Dedifferentiated amniotic fluid mesenchymal stem cell (primary cell): ENCODE measurements at regions not wholly inside any gene's neighbourhood (a gene's known extent, or its start where the extent isn't known, plus 50 kb on each side); places are given as distances from the start of the nearest gene placed in this dataset.

Experiments
- DNase-seq: peaks from one replicate; pipeline ENCODE4 v3.0.0-alpha.2; 2016; ENCODE audit errors: extremely low spot score

DNA sequence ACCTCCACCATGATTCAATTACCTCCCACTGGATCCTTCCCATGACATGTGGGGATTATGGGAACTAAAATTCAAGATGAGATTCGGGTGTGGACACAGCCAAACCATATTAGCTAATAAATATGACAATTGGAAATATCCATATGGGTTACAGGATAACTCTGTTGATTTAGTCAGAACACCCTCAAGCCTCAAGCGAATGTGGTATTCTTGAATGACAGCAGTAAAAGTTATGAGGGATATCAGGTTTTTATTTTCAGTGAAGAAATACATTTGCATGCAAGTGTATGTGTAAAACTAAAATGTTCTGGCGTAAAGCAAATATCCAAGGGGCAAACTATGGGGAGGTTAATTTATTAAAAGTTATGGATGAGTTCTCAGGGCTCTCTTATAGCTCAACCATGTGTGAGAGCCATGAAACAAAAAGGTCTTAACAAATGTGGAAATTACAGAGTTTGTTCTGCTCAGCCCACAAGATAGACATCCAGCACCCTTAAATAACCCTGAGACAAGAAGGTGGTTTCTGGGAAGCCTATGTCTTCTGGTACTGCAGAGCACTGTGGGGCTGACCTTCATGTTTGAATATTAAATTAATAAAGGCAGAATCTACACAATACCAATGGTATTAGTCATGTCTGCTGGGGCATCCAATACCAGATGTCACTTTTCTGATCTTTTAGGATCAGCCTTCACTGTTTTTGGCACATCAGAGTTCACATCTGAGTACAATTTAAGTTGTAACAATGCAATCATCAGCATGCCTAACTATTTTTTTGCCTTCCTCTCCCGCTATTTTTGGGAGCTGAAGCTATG, 370.5 kb upstream of the RSPO3 start:
- peak; percentile 39 for DNase-seq

DNA sequence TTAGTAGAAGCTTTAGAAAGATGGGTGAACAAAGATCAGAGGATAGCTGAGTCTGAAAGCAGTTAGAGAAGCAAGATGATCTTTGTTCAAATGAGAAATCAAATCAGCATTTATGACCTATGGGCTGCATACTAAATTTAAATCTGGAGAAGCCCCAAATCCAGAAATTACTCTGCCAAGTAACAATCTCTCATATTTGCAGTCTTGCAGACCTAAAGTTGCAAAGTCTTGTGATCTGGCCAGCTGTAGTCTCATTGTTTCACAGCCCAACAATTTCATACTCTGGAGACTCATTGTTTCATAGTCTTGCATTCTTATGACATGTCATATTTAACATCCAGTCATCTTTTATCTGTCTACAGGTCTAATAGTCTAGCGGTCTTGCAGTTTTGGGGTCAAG, 364.9 kb upstream of the RSPO3 start:
- no peak for DNase-seq

DNA sequence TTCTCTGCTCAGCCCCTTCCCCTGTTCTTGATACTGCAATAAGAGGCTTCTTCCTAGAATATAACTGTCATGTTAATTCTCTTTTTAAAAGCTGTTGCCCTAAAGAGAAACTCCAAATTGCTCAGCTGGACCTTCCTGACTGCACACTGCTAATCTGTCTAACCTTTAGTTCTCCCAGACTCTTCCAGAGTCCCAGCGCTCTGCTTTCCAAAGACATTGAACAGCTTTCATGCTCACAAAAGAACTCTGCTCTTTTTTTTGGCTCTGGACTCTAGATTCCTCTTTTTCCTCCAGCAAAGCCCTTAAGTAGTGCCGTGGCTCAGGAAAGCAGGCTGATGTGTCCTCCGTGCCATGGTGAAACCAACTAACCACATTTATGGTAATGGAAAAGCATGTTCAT, 356.6 kb upstream of the RSPO3 start:
- no peak for DNase-seq

DNA sequence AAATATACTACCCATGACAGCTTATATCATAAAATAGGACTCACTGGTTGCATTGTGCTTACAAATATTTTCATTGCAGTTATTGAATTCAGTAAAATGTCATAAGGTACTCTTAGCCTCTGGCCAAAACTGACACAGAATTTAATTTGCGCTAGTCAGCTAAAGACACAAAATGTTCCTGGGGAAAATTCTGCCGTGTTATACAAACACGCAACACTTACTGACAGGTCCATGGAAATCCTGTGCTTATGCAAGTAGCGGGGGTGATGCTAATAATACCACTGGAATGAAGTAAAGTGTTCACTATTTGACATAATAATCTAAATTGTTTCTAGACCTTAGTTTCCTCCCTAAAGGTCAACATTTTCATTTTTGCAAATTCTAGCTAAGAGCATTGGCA, 354.4 kb upstream of the RSPO3 start:
- no peak for DNase-seq

DNA sequence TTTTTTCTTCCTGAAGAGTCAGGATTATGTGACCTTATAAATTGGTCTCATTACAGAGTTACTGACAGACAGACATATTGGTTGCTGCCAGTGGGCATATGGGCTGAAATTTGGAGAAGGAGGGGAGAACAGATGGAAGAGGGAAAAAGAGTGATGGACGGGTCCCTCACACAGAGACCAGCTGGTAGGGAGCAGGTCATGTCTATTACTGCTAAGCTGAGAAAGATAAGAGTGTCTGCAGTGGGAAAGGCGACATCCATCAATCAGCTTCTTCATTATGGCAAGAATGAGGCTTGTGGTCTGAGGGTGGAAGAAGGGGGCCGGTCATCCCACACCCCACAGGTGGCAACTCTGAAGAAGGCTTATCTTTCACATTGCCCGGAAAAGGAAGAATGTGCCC, 353.8 kb upstream of the RSPO3 start:
- no peak for DNase-seq

DNA sequence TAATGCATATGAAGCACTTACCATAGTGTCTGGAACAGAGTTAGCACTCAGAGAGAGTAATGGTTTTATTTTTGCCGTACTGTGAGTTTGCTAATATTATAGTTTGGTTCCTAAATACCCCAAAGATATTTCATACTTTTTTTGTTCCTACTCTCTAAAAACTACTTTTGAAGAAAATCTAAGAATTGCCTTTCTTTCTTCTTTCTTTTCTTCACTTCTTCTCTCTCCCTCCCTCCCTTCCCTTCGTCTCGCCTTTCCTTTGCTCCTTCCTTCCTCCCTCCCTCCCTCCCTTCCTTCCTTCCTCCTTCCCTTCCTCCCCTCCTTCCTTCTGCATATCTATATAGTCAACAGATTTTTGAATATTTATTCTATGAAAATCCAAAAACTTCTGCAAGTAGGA, 351.7 kb upstream of the RSPO3 start:
- no peak for DNase-seq

DNA sequence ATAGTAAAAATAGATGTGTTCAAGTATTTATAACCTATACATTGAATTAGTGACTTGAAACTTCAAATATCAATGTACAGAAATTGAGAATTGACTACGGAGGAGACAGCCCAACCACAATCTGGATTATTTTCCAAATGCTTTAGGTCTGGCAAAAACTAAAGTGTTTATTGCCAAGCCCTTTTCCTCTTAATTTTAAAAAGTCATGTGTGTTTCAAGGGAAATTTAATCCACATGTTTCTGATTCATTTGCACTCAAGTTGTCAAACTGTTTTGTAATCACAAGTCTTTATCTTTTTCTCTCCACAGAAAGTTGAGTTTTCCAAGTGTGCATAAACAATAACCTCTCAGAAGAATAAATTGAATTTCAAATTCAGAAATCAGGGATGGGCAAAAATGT, 350.8 kb upstream of the RSPO3 start:
- DNase-seq: no peak

DNA sequence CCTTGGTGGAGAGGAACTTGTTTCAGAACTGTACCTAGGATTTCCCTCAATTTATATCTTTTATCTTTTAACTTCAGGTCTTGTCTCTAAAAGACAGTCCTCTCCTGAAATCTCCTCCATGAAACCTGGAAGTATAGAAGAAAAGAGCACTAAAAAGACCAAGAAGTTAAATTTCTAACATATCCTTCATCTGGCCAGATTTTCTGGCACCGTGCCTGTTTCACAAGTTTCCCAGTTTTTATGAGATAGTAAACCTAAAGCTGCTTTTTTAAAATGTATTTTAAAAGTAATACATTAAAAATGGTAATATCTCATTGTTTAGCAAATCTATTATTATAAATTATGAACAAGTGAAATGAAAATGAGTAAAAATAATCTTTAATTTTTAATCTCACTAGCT, 348.3 kb upstream of the RSPO3 start:
- no peak for DNase-seq

DNA sequence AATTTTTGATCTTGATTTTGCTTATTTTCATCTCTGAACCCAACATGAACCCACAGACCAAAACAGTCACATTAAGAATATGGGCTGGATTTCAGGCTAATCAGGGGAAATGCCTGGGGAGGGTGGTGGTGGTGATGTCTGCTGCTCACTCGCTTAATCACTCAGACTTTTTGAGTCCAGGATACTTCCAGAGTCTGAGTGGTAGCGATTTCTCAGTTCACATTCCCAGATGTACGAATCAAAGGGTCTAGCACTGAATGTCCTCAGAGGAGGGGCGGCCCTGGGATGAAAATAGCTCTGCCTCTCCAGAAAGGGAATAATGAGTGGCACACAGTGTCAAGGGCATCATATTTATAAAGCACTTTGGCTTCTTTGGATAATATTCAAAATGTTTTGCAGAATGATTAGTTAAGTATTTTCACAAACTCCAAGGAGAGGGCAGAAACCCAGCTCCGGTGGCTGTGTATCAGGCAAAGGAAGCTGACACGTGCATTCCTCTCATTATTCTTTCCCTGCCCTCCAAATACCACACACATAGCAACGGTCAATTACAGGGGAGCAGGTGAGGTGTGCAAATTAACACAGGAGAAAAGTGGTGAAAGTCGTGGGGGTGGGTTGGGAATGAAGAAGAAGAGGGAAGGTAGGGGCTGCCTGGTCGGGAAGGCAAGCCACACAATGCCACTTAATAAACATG, 345.2 kb upstream of the RSPO3 start:
- DNase-seq: no peak

DNA sequence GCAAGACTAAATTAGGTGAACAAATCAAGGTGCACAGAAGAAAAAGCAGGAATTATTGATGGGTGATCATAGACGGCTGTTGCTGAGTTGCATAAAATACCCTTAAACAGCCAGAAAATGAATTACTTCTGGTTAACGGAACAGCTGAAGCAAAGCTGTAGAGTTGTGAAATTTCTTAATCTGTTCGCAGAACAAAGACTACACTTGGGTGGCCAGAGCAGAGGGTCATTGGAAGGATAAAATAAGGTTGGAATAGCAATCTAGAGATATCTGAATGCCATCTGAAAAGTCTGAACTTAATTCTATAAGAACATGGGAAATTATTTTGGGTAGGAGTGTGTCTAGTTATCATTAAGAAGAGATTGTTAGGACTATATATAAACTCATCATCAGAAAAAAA, 339.1 kb upstream of the RSPO3 start:
- DNase-seq: no peak

DNA sequence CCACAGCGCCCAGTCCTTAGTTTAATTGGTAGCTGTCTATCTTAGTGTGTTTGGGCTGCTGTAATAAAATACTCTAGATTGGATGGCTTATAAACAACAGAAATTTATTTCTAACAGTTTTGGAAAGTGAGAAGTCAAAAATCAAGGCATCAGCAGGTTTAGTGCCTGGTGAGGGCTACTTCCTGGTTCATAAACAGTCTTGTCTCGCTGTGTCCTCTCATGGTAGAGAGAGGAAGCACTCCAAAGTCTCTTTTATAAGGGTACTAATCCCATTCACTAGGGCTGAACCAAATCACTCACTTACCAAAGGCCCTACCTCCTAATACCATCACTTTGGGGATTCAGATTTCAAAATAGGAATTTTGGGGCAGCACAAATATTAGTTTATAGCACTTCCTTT, 336.9 kb upstream of the RSPO3 start:
- no peak for DNase-seq

DNA sequence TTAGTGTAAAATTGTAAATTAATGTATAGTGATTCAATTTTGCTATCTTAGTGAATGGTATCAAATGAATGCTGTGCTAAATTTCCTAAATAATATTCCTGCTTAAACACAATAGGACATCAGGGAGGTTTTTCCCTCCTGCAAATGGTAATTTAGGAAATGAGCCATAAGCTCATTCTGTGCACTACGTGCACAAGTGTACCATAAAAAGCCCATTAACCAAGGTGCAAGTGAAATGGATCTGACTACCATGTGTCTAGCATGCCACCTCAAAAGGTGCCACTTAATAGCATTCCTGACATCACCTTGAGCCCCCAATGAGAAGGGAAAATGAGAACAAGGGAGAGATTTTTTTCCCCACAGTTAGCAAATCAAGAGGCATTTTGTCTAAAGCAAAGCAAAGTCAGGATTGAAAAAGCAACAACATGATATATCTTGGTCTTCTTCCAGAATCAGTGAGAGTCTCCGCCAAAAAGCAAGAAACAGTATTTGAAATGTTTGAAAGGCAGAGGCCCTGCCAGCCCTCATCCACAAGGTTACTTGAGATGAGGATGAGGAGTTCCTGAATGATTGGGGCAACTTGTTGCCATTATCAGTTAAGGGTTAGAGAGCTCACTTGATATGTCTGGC, 334.2 kb upstream of the RSPO3 start:
- no peak for DNase-seq

DNA sequence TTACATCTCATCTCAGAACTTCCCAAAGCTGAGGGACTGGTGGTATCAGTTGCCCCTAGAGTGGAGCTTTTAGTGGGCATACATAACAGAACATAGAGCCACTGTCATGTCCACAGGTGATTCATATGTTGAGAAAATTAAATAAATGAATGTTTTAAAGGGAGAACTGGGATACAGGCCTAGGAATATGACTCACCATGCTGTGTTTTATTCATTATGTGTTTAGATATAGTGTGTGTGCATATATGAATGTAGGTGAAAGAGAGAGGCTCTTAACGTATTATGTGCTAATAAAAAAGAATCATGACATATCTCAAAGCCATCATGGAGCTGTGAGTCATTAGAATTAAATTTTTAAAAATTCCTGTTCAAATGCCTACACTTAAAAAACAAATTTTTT, 332.2 kb upstream of the RSPO3 start:
- DNase-seq: no peak

DNA sequence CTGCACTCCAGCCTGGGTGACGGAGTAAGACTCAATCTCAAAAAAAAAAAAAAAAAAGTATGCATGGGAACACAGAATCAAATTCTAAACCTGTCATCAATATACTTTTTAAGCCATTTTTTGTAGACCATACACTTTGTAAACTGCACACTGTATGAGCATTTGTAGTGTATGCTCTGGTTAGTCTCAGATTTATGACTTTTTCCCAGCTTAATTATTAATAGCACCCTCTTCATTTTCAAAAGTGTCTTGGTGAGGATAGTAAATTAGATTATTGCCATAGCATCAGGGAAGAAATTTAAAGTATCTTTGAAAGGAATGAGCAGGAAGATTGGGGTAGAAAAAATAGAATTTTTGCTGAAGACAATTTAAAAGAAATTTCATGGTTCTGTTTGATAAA, 330.8 kb upstream of the RSPO3 start:
- DNase-seq: no peak

DNA sequence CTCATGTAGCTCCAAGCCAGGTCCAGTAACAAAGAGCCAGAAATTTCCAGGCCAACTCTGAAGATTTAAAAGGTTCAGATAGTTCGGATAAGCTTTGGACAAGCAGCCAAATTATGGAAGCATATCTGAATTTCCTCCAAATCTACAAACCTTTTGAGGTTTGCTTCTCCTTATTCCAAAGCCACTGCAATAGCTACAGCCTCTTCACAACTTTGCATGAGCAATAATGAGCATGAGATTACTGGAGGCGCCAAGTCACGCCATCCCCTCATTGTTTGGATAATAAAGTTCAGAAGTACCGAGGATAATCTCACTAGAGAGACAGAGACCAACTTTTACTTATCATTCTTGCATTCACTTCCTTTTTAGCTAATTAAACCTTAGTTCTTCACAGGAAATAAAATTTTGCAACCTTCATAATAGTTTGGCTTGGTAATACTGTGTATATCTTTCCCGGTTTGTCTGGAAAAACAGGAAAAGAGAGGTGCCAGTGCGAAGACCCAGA, 329.6 kb upstream of the RSPO3 start:
- no peak for DNase-seq

DNA sequence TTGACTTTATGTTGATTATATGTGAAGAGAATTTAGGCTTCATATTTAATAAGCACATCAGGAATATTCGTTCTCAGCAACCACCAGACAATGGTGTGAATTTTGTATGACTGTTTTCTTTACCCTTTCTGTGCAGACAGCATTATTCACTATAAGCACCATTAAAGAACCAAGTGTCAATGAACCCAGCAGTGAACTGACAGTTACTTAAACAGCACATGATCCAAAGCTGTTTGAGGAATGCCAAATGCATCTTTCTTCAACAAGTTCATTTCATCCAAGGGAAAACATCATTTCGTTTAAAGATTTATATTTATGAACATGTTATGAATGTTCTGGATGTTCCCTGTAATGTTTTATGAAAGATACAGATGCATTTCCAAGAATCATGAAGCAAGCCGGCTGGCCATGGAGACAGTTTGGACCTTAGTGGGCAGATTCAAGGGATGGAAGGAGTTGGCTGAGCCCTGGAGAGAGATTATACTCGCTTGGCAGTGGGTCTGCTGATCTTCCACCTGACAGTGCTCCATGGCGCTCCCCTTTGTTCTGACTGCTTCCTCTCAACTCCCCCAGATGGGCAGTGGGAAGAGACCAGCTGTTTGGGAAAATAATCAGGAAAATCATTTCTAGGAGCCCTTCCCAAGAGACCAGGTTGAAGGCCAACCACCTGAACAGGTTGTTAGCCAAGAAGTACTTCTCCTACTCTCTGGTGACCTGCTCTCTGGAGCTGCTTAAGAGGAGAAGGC, 326.0 kb upstream of the RSPO3 start:
- no peak for DNase-seq

DNA sequence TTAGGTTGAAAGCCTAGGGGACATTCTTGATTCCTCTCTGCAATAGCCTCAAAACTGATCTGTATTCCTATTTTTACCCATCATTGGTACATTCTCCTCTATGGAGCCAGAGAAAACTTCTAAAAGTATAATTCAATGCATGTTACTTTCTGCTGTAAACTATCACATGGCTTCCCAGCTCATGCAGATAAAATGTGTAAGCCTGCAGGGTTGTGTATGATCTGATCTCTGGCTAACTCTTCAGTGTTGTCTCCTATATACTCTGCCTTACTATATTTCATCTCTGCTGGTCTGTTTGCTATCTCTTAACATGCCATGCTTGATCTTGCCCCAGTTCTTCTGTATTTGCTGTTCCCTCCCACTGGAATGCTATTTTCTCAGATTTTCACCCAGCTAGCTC, 323.3 kb upstream of the RSPO3 start:
- no peak for DNase-seq

DNA sequence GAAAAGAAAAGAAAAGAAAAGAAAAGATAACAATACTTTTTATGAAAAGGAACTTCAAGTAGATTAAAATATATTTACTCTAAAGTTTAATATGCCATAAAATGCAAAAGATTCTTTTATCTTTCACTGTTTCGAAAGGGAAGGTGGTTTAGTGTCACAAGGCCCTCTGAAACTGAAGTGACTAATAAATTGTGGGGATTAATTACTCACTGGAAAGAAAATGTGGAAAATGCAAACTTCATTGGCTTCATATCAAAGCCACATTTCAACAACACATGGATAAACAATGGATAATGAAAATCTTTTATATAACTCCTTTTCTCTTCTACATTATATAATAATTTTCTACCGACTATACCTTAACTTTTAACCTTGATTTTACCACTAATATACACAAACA, 320.5 kb upstream of the RSPO3 start:
- DNase-seq: no peak

DNA sequence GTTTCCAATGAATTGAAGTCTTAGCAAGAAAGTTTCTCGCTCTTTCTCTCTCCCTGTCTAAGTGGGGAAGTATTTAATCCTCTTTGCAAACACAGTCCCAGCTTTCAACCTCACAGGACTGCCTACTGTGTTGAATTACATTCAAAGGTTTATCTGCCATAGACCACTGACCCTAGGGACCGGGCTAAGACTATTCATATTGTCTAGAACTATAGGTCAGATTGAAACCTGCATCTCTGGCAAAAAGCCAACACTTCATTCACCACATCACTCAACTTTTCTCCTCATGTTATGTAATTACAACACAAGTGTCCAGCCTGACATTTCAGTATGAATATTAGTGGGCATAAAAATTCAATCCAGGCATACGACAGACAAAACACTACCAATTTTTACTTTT, 314.7 kb upstream of the RSPO3 start:
- DNase-seq: no peak

DNA sequence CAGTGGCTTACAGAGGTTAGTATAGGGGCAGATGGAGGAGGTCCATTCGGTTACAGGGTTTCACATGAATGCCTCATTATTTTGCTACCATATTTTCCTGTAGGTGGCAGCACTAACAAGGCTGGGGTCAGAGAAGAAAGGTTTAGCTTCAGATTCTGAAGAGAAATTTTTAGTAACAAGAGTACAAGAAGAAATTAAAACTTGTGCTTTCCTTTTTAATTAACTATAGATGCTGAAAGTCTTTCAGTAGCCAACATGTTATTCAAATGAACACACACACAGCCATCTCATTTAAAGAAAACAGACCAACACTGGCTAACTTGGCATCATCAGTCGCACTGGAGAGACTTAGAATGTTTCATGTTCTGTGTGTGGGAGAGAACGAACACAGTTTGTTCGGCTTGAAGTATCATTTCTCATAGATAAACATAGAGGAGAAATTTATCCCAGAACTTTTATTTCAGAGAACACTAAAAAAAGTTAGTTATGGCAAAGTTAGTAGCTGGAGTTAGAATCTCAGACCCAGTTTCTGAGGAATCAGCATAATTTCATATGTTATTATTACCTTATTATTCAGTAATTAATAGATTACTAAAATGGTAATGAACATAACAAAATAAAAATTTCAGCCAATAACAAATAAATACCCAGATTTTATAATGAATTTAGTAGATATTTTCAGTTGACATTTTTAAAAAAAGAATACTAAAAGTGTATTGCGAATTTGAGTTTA, 314.0 kb upstream of the RSPO3 start:
- peak; percentile 63 for DNase-seq

DNA sequence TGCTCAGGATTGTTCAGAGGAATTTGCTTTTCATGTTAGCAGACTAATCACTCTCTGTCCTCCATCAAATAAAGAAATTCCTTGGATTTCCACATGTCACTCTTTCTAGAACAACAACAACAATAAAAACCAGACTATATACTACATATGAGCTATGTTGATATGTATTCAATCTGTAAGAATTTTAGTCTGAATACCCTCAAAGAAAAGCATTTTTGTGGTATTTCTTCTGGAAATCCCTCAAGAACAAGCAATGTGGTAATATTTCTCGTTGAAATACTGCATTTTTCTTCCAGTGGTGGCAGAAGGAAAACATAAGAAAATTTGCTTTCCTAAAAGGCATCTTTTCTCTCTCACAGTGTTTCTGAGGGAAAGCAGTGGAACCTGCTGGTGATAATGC, 312.6 kb upstream of the RSPO3 start:
- DNase-seq: peak; percentile 72

DNA sequence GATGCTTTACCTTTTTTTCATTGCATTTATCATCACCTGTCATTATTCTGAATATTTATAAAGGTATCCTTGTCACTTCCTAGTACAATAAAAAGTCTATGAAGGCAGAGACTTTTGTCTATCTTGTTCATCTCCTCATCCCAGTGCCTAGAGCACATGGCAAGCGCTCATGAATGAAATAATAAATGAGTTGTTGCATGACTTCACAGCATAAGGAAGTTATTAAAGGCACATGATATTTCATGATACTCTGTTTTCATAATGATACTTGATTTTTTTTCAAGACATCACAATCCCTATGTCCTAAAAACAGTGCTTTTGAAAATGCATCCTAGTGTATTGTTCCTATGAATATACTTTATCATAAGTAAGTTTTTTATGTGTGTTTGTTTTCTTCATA, 310.6 kb upstream of the RSPO3 start:
- DNase-seq: no peak
